ENCODE measurements at regions not wholly inside any gene's neighbourhood (a gene's known extent, or its start where the extent isn't known, plus 50 kb on each side); places are given as distances from the start of the nearest gene placed in this dataset.

- TF ChIP-seq NFIC (IDR thresholded peaks at IDR 0.05) (no peak), EP300 (IDR thresholded peaks at IDR 0.05; ENCODE audit: borderline replicate concordance) (no peak), CREB1 (IDR thresholded peaks at IDR 0.05; ENCODE audit: low read depth) (no peak)
- TF ChIP-seq, protein P1, sequence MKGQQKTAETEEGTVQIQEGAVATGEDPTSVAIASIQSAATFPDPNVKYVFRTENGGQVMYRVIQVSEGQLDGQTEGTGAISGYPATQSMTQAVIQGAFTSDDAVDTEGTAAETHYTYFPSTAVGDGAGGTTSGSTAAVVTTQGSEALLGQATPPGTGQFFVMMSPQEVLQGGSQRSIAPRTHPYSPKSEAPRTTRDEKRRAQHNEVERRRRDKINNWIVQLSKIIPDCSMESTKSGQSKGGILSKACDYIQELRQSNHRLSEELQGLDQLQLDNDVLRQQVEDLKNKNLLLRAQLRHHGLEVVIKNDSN (IDR thresholded peaks at IDR 0.05): no peak
- TF ChIP-seq, protein P2, sequence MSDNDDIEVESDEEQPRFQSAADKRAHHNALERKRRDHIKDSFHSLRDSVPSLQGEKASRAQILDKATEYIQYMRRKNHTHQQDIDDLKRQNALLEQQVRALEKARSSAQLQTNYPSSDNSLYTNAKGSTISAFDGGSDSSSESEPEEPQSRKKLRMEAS (IDR thresholded peaks at IDR 0.05): no peak
Observed at GRCh38 chrX:116277351-116278225, 107.0 kb downstream of the AGTR2 start.

Data from Ishikawa (cell line).